ENCODE measurements at regions not wholly inside any gene's neighbourhood (a gene's known extent, or its start where the extent isn't known, plus 50 kb on each side); places are given as distances from the start of the nearest gene placed in this dataset.

GRCh38 chr7:25279705-25280104 lies 51.4 kb upstream of the NPVF start:
- no peak for DNase-seq (ENCODE audit: low read depth)

GRCh38 chr7:25280181-25280580 lies 51.9 kb upstream of the NPVF start:
- no peak for DNase-seq (ENCODE audit: low read depth)

- DNase-seq (ENCODE audit: low read depth) = no peak
Observed at GRCh38 chr7:25282194-25282593, 53.9 kb upstream of the NPVF start.

- no peak for DNase-seq (ENCODE audit: low read depth)
Observed at GRCh38 chr7:25286756-25287155, 58.5 kb upstream of the NPVF start.

- DNase-seq (ENCODE audit: low read depth) = no peak
Observed at GRCh38 chr7:25287291-25287690, 59.0 kb upstream of the NPVF start.

- DNase-seq (ENCODE audit: low read depth) = no peak
Observed at GRCh38 chr7:25288556-25289307, 60.4 kb upstream of the NPVF start.

GRCh38 chr7:25289518-25289917 lies 61.2 kb upstream of the NPVF start:
- no peak for DNase-seq (ENCODE audit: low read depth)

- no peak for DNase-seq (ENCODE audit: low read depth)
Observed at GRCh38 chr7:25294624-25295023, 66.3 kb upstream of the NPVF start.

GRCh38 chr7:25295387-25295786 lies 67.1 kb upstream of the NPVF start:
- DNase-seq (ENCODE audit: low read depth) = no peak

GRCh38 chr7:25296086-25296485 lies 67.8 kb upstream of the NPVF start:
- no peak for DNase-seq (ENCODE audit: low read depth)

- DNase-seq (ENCODE audit: low read depth) = no peak
Observed at GRCh38 chr7:25297278-25297677, 69.0 kb upstream of the NPVF start.

- DNase-seq (ENCODE audit: low read depth) = no peak
Observed at GRCh38 chr7:25303281-25304181, 75.2 kb upstream of the NPVF start.

- DNase-seq (ENCODE audit: low read depth) = no peak
Observed at GRCh38 chr7:25304691-25305090, 76.4 kb upstream of the NPVF start.

GRCh38 chr7:25305831-25306230 lies 77.5 kb upstream of the NPVF start:
- DNase-seq (ENCODE audit: low read depth) = no peak

- no peak for DNase-seq (ENCODE audit: low read depth)
Observed at GRCh38 chr7:25307624-25308023, 79.3 kb upstream of the NPVF start.

GRCh38 chr7:25308246-25308645 lies 80.0 kb upstream of the NPVF start:
- DNase-seq (ENCODE audit: low read depth) = no peak

- no peak for DNase-seq (ENCODE audit: low read depth)
Observed at GRCh38 chr7:25308906-25309705, 80.8 kb upstream of the NPVF start.

GRCh38 chr7:25310896-25311295 lies 82.6 kb upstream of the NPVF start:
- DNase-seq (ENCODE audit: low read depth) = no peak

GRCh38 chr7:25311346-25311745 lies 83.1 kb upstream of the NPVF start:
- no peak for DNase-seq (ENCODE audit: low read depth)

GRCh38 chr7:25312968-25313367 lies 84.7 kb upstream of the NPVF start:
- no peak for DNase-seq (ENCODE audit: low read depth)

GRCh38 chr7:25313526-25313925 lies 85.2 kb upstream of the NPVF start:
- DNase-seq (ENCODE audit: low read depth) = no peak

- DNase-seq (ENCODE audit: low read depth) = no peak
Observed at GRCh38 chr7:25314094-25314730, 85.9 kb upstream of the NPVF start.

Data from stimulated activated CD8-positive, alpha-beta memory T cell treated with anti-CD3 and anti-CD28 coated beads, Interleukin-7, amount 100 ng/mL, for 24 hours (primary cell).